Gastrocnemius medialis (tissue), 4 donors: ENCODE measurements at regions not wholly inside any gene's neighbourhood (a gene's known extent, or its start where the extent isn't known, plus 50 kb on each side); places are given as distances from the start of the nearest gene placed in this dataset.

Experiments used
- POLR2A ChIP-seq, 2 donors: fragments of 450-650 bp; IDR thresholded peaks; one replicate each; pipeline ENCODE4 v1.6.1; 2017; ENCODE audit warnings: antibody characterized with exemption in 2 of 2, mild to moderate bottlenecking in 2 of 2, moderate library complexity in 2 of 2
- TF ChIP-seq, protein P1 (sequence below), 5 experiments: fragments of 450-650 bp in 3 of 5; fragments of 200-600 bp in 2 of 5; sonication (generic) in 2 of 5; IDR thresholded peaks in 4 of 5; conservative IDR thresholded peaks in 1 of 5; 1 replicate in 4 of 5; 2 replicates in 1 of 5; pipeline ENCODE4 v1.5.1; 2016 to 2019; ENCODE audit warnings: antibody characterized with exemption in 5 of 5, mild to moderate bottlenecking in 3 of 5, moderate library complexity in 3 of 5

DNA sequence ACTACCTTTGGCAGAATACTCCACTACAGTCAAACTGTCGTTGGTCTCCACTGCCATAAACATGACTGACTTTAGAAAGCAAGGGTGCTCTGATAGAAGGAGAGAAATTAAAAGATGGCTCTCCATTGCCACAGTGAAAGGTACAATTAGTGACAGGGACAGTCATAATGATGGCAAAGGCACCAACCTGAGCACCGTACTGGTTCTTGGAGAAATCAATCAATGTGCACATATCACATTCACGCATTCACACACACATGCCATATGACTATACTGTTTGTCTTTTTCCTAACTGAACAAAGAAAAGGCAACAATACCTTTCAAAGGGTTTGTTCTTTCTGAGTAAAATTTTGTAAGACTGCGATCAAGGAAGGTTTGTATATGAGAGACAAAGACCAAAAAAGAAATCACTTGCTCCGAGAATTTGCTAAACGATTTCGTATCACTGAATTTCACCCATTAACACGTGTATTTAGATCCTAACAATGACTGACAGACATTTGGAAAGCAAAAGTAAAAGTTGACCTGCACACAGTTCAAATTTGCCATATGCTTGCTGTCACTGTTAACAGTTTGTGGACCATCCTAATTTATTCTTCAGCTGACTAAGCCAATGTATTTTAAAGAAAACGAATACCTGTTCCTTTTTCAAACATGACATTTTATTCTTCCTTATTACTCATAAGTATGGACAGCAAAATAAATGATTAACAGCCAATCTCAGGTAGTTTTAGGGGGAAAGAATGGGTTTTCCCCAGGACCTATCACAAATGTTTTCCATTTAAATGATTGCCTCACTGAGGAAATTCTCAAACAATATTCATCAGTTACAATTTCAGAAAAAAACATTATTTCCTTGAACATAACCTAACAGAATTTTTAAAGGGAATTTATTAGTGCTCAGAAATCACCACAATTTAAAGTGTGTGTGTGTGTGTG, 644.4 kb downstream of the ZEB2 start:
- TF ChIP-seq, protein P1, sequence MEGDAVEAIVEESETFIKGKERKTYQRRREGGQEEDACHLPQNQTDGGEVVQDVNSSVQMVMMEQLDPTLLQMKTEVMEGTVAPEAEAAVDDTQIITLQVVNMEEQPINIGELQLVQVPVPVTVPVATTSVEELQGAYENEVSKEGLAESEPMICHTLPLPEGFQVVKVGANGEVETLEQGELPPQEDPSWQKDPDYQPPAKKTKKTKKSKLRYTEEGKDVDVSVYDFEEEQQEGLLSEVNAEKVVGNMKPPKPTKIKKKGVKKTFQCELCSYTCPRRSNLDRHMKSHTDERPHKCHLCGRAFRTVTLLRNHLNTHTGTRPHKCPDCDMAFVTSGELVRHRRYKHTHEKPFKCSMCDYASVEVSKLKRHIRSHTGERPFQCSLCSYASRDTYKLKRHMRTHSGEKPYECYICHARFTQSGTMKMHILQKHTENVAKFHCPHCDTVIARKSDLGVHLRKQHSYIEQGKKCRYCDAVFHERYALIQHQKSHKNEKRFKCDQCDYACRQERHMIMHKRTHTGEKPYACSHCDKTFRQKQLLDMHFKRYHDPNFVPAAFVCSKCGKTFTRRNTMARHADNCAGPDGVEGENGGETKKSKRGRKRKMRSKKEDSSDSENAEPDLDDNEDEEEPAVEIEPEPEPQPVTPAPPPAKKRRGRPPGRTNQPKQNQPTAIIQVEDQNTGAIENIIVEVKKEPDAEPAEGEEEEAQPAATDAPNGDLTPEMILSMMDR (IDR thresholded peaks at IDR 0.05 in 4 of 5, conservative IDR thresholded peaks at IDR 0.05 in 1 of 5): no peak
- no peak for TF ChIP-seq POLR2A (IDR thresholded peaks at IDR 0.05)
